Fibroblast of the conjunctiva (primary cell): ENCODE measurements at regions not wholly inside any gene's neighbourhood (a gene's known extent, or its start where the extent isn't known, plus 50 kb on each side); places are given as distances from the start of the nearest gene placed in this dataset.
"Not testable (repeated sequence)": the region's sequence is repeated elsewhere in the genome, so short reads cannot be mapped to it uniquely, and the experiment has no call there.

Source experiments
- DNase-seq: peaks from one replicate; pipeline ENCODE4 v3.0.0-alpha.2; 2010; ENCODE audit warnings: low read depth

DNA sequence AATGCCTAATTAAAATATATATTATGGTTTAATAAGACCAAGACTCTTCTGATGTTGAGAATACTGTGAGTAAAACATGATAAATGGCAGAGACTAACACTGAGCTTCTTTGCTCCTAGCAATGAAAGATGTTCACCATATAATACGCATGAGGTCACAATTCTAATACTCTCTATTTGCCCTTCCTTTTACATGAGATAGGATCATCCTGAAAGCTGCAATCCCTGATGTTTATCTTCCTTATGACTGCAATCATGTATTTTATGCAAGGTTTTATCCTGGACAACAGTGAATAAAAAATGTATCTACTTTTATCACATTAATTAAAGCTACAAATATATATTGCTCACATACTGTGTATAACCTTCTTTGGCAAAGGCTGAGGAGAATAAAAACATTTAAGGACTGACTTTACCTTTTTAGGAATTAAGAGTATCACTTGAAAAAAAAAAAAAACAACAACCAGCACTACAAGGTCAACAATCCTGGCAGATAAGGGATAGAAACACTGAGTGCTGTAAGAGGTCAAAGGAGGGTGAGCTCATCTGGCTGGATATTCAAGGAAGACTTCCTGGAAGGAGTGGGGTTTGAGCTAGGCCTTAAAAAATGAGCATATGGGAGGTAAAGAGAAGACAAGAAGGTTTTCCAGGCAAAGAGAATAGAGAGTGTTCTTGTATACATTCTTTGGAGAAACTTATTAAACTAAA, 99.9 kb downstream of the AREG start:
- DNase-seq = no peak

DNA sequence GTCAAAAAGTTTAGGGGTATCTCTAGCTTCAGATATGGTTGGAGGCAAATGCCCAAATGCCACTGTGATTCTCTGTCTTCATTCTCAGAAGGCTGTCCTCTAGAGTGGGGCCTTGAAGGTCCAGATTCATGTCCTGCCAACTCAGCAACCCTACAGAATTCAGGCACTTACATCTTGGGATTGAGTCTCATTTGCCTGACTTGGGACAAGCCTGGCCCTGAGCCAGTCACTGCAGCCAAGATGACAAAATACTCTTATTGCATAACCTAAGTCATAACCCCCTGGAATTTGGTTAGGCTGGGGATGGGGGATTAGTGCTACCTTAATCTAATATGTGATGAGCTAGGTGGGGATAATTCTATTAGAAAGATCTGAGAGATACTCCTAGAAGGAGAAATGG, 100.5 kb downstream of the AREG start:
- no peak for DNase-seq

DNA sequence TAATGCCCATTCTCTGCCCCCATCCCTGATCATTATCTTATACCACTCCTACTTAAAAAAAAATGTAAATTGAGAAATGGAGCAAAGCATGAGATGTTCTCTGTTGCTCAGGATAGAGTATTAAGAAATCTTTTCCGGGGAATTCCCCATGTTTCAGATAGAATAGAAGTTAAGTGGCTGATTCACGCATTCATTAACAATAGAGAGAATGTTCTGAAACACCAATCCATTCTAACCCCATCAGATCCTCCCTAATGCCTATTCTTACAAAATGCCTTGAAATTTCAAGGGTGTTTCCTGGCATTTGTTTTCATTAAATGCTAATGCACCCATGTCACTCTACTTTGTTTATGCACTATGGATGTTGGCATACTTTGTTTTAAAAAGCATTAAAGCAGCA, 101.1 kb downstream of the AREG start:
- no peak for DNase-seq

DNA sequence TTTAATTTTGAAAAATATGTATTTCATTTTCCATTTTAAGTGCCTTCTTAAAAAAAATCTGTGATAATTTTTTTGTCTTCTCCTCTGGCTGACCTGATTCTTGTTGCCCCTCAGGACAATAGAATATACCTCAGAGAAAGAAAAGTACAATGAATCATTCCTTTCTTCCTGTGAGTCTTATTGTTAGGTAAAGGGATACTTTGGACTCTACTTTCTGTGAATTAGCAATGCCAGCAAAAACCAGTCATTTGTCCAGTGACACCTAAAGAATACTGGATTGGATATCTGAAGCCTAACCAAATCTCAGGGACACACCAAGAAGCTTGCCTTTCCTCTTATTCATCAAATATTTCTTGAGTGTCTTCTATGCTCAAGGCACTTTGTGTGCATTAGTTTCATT, 102.1 kb downstream of the AREG start:
- DNase-seq = no peak

DNA sequence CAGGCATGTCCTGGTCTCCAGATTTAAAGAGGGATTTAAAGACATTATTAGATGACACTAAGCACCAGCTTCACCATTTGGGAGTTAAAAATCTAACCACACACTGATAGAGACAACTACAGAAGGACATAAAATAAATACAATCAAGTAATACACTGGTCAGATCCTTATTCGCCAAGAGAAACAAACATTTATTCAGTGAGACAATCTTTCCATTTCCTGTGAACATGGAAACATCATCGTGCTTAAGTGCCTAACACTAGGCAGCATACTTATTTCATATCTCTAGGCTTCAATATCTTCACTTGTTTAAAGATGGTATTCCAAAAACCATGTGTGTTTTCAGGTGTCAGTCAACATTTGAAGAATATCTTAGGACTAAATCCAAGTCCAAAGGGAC, 103.6 kb downstream of the AREG start:
- no peak for DNase-seq

DNA sequence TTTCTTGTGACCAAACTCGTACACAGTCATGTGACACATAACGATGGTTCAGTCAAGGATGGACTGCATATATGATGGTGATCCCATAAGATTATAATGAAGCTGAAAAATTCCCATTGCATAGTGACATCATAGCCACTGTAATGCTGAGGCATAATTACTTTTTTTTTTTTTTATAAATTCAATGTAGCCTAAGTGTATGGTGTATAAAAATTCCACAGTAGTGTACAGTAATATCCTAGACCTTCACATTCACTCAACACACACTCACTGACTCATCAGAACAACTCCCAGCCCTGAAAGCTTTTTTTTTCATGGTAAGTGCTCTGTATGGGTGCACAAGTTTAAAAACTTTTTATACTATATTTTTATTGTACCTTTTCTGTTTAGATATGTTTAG, 105.0 kb downstream of the AREG start:
- DNase-seq = no peak

DNA sequence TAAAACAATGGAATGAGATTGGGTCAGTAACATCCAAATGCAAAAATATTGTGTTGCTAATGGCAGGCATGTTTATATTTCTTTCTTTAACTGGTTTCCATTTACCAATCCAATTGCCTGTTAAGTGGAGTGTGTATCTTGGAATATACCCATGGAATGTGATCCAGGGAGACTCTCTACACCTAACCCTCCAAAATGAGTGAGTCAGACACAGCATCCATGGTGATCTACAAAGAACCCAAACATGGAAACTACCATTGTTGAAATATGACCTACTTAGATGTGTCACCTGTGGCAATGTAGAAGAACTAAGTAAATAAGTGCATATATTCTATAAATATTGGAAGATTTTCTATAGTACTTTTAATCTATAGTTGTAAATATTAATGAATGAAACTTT, 110.3 kb downstream of the AREG start:
- DNase-seq = no peak

DNA sequence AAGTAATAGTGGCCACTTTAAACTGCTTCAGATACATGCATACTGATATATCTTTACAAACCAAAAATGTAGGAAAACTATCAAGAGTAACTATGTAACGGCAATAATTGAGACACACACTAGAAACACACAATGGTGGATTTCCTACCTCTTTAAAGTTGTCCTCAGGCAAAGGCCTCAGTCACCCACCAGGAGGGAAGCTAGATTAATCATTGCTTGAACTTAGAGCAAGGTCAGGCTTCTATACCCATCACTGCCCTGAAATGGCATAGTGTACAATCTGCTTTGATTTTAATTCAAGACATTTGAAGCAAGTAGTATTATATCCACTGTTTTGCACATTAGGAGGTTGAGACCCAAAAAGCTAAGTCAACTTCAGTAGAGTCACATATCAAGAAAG, 110.9 kb downstream of the AREG start:
- no peak for DNase-seq

DNA sequence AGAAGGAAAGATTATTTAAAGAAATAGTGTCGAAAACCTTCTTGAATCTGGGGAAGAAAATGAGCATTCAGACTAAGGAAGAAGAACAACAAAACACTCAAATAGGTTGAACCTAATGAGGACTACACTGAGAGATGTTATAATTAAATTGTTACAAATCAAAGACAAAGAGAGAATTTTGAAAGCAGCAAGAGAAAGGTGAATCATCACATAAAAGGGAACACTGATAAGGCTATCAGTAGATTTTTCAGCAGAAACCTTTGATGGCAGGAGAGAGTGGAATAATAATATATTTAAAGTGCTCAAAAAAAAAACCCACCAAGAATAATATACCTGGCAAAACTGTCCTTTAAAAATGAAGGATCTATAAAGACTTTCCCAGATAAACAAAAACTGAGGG, 114.9 kb downstream of the AREG start:
- no peak for DNase-seq

DNA sequence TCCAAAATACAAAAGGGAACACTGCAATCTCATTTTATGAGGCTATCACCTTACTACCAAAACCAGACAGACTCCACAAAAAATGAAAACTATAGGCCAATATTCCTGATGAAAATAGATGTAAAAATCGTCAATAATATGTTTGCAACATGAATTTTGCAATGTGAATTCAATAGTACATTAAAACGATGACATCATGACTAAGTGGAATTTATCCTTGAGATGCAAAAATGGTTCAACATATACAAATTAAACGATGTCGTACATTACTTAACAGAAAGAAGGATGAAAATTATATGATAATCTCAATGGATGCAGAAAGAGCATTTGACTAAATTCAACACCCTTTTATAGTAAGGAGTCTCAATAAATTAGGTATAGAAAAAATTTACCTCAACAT, 123.0 kb downstream of the AREG start:
- no peak for DNase-seq

DNA sequence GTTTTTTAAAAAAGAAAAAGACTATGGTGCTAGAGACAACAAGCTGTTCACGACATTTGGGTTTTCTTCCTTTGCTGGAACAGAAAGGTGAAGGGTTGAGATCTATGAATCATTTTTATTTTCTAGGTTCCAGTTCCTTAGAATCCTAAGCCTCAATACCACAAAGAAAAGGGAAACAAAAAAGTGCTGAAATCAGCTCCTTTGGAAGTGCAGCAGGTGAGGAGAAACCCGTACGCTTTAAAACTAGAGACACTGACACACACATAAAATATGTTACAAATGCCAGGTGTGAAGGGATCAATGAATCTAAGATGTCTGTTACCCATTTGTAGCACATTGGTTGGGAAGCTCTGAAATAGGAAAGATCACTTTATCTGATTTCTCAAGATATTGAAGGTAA, 125.2 kb downstream of the AREG start:
- no peak for DNase-seq

DNA sequence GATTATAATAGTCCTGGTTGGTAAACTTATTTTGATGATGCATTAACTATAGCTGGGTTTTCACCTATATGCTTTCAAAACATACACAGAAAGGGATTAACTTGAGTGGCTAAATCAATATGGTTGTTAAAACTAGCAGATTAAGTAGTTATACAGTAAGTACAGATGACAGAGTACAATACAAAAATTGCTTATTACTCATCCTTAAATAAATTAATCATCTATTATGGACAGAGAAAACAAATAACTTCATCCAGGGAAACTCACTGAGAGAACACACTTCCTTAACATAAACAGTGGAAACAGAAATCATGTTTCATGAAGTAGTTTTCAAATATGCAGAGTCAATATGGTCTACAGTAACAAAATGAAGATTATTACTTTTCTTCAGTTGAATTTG, 133.4 kb downstream of the AREG start:
- no peak for DNase-seq

DNA sequence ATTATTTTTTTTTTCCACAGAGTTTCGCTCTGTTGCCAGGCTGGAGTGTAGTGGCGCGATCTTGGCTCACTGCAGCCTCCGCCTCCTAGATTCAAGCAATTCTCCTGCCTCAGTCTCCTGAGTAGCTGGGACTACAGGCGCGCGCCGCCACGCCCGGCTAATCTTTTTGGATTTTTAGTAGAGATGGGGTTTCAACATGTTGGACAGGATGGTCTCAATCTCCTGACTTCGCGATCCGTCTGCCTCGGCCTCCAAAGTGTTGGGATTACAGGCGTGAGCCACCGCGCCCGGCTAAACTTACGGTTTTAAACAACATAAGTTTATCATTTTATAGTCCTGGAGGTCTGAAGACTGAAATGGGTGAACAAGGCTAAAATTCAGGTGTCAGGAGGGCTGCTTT, 133.9 kb downstream of the AREG start:
- not testable (repeated sequence) for DNase-seq

DNA sequence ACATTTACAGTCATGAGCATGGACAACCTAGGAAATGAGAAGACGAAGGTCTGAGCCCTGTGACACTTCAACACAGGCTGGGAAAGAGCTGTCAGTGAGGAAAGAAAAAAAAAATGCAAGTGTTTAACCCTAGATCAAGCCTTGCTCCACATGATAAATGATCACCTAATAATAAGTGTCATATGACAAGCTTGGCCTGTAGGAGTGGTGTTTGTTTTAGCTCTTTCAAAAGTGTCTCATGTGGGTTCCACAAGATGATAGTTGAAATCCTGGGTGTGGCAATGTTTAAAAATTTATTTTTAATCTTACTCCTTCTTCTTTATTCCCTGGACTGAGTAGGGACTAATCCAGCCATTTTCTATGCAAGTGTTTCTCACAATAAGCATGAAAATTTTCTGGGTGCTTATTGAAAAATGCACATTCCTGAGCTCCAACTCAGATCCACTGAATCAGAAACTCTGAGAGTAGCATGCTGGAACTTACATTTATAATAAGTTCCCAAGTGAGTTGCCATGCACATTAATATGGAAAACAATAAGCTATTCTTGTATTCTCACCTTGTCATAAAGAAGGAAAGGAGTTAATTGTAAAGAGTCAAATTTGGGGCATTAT, 138.3 kb downstream of the AREG start:
- DNase-seq = no peak

DNA sequence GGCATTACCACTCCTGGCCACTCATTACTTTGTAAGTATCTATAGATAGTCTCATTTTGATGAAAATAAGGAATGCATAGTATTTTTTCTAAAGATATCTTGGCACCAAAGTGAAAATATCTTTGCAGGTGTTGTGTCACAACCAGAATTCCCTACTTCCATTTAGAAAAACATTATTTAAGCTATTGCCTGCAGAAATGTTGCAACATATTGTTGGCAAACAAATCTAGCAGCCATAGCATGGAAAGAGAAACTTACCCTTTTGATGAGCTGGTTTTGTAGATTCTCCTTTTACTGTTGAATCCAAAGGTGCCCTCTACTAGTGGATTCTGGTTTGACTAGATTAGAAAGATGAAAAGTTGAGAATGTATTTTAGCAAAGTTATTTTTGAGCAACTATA, 138.8 kb downstream of the AREG start:
- no peak for DNase-seq

DNA sequence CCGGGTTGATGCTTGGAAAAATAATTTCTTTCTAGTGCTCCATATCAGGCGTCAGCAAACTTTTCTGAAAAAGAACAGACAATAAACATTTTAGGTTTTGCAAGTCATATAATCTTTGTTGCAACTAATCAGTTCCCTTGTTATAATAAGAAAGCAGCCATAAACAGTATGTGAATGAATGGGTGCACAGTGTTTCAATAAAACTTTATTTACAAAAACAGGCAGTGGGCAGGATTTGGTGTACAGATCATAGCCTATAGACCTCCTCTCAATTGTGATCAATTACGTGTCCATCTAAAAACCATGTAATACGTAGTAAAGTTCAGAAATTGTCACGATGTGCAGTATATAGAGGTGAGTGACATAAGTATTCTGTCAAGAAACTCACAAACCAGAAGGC, 143.4 kb downstream of the AREG start:
- DNase-seq = no peak

DNA sequence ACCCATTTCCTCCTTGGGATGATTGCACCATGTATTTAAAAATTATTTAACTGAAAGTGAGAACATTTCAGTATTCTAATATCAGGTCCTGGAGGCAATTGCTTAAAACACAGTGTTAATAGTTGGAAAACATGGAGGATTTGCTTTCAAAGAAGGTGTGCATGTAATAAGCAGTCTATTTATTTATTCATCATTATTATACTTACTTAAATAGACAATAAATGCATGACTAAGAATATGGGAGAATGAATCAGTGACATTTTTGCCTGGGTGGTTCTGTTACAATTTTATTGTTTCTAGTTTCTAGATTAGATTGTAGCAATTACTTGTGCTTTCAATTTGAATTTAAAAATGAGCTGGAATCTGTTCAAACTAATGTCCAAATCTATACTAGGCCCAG, 145.5 kb downstream of the AREG start:
- DNase-seq = no peak

DNA sequence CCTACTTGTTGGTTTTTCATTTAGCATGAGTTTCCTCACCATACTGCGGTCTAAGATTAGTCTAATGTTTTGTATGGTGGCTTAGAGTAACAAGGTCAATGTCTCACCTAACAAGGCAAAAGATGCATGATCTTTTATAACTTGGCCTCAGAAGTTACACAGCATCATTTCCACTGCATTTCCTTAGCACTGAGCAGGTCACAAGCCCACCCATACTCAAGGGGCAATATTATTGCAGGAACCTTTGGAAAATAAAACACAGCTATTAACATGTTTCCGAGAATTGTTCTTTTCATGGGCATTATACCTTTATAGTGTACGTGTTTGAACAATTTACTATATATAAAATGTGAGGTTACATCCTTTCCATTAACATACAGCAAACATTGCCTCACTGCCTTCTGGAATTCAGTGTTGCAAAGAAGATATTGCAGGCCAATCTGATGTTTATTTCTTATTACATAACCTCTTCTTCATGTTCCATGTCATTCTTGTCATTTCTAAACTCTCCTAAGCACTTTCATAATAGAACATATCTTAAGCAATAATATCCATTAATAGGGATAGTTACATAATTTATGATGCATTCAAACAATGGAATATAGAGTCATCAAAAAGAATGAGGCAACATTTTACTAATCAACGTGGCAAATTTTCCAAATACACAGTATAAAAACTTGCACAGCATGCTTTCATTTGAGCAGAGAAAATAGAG, 153.8 kb downstream of the AREG start:
- no peak for DNase-seq

DNA sequence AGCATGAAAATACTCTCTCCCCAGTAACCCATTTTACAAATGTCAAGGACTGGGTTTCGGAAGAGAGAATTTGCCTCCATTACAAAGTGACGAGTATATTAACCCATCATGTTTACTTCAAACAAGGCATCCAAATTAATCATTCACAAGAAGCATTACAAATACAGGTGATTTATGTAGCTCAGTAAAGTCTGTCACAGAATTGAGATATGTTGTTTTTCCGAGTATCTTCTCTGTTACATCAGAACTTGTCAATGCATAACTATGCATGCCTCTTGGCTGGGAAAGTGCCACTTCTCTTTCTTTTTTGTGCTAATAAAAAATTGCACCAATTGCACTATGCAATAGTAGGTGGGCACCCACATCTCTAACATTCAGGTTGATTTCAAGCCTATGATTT, 158.2 kb downstream of the AREG start:
- DNase-seq = no peak

DNA sequence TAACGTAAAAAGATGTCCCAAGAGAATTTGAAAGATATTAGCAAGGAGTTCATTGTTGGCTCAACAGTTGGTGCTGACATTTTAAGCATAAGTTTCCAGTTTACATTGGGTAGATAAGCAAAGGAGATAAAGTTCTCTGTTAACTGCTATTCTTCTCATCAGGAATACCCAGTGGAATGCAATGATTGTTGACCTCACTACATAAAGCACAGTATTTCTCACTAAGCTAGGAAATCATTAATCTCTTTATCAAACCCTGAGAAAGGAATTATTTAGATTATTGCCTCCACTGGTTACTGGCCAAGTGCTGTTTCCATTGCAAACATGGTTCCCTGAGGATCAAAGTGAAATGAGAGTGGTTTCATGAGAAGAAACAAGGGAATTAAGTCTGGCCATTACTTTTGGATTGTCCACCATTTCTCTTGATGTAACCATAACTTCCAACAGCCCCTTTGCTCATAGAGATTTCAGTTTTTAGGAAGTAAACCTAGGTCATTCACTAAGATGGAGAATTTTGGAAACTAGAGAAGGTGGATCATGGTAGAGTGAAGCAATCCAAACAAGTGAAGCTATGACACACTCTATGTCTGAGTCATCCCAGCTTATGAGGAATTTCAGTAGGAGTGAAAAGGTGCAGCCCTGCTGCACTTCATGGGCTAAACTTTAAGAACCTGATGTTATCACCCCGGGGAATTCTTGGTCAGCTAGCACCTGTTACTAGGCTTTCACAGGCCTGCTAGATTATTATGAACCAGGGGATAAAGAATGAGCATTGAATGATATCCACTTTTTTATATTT, 163.4 kb downstream of the AREG start:
- no peak for DNase-seq

DNA sequence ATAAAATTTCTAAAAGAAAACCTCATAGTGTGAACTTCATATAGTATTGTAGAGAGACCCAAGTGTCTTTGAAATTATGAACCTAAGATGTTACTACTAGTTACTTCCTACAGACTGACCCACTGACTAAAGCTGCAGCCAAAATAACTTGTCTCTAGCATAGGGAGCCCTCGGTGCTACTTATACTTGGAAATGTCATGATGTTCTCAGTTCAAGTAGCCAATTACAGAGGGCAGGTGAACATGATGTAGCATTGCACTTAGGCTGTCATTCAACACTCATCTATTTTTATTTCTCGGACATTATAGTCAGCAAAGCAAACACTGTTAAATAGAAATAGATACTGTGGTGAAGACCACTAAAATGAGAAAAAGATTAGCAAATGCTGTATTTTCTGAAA, 165.6 kb downstream of the AREG start:
- DNase-seq = no peak

DNA sequence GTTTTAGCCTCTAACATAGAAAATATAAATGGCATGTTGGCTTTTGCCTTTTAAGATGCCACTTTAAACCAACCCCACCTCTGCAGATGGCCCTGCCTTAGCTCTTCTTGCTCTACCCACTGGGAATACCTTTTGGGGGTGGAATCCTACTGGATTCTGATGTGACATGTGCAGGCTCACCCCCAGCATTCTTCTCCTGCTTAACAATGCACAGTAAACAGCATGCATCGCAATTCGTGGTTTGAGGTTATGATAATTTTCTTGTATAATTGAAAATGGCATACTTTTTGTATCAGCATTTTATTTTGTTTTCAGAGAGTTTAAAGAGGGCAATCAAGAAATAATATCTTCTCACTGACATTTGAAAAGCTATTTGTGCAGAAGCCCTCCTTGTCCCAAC, 167.9 kb downstream of the AREG start:
- no peak for DNase-seq

DNA sequence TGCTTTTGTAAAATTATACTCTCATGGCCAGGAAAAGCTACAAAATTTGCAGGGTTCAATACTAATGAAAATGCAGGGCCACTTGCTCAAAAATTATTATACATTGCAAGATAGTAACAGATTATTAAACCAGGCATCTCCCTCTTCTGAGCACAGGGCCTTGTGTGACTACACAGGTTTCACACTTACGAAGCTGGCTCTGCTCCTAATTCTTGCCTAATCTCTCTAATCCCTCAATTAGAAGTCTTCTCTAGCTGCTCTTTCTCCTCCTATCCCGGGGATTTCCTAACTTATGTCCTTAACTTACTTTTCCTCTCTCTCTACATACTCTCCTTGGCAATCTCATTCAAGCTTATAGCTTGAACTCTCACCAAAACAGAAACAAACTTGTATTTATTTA, 168.3 kb downstream of the AREG start:
- DNase-seq = no peak
